ENCODE measurements at regions not wholly inside any gene's neighbourhood (a gene's known extent, or its start where the extent isn't known, plus 50 kb on each side); places are given as distances from the start of the nearest gene placed in this dataset.

DNA sequence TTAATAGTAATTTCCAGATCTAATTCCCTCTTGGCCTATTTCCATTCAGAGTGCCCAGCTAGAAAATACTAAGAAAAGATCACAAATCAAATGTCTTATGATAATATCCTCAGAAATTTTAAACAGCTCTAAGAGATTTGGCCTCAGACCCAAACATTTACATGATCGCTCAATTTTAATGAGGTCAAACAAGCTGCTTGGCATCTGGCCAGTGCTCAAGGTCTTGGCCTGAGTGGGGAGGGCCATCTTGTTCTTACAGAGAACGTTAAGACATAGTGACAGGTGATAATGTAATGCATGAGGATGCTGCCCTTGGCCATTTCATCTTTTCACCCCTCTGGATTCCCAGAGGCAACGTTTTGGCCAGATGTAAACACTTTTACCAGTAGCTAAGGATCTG is 159.2 kb upstream of the SLC7A11 start:
- H3K9me3 ChIP-seq, result no peaks in the 10 kb centered on the region
- H3K27me3 ChIP-seq, result no peaks in the 10 kb centered on the region
- no peak for DNase-seq (ENCODE audit: low spot score in 2 of 2)
- H3K4me1 ChIP-seq, result peaks cover under 1% of the 10 kb centered on the region
- H3K36me3 ChIP-seq, result no peaks in the 10 kb centered on the region
- 27% methylated on average over 3 of the region's 3 CpGs for WGBS
- no peak overlapping the region for H3K27ac ChIP-seq
- no peak for TF ChIP-seq POLR2A (IDR thresholded peaks at IDR 0.05)
- TF ChIP-seq, protein P1, sequence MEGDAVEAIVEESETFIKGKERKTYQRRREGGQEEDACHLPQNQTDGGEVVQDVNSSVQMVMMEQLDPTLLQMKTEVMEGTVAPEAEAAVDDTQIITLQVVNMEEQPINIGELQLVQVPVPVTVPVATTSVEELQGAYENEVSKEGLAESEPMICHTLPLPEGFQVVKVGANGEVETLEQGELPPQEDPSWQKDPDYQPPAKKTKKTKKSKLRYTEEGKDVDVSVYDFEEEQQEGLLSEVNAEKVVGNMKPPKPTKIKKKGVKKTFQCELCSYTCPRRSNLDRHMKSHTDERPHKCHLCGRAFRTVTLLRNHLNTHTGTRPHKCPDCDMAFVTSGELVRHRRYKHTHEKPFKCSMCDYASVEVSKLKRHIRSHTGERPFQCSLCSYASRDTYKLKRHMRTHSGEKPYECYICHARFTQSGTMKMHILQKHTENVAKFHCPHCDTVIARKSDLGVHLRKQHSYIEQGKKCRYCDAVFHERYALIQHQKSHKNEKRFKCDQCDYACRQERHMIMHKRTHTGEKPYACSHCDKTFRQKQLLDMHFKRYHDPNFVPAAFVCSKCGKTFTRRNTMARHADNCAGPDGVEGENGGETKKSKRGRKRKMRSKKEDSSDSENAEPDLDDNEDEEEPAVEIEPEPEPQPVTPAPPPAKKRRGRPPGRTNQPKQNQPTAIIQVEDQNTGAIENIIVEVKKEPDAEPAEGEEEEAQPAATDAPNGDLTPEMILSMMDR (IDR thresholded peaks at IDR 0.05), result no peak
- TF ChIP-seq EP300 (IDR thresholded peaks at IDR 0.05), result no peak
- TF ChIP-seq POLR2AphosphoS5 (IDR thresholded peaks at IDR 0.05), result no peak
- no peak overlapping the region for H3K4me3 ChIP-seq

DNA sequence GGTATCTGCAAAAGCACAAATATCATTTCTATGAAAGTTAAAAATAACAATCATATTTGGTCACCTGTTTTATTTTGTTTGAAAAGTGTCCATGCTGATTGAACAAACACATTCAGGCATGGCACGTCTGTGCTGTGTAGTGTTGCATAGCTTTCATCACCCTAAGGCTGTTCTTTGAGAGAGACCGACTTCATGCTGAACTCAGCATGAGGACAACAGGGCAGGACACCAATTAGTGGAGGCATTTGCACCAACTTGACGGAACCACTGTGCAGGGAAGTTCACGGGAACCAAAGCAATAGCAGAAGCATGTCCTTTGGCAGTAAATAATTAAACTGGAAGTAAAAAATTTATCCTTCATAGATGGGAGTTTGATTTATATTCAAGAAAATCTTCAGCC is 158.4 kb upstream of the SLC7A11 start:
- no peak overlapping the region for H3K4me3 ChIP-seq
- WGBS, result 54% methylated on average over 4 of the region's 4 CpGs
- H3K27me3 ChIP-seq, result no peaks in the 10 kb centered on the region
- no peaks in the 10 kb centered on the region for H3K9me3 ChIP-seq
- TF ChIP-seq POLR2AphosphoS5 (IDR thresholded peaks at IDR 0.05) (no peak), EP300 (IDR thresholded peaks at IDR 0.05) (no peak), POLR2A (IDR thresholded peaks at IDR 0.05) (no peak)
- TF ChIP-seq, protein P1 (IDR thresholded peaks at IDR 0.05), result no peak
- H3K36me3 ChIP-seq, result no peaks in the 10 kb centered on the region
- H3K27ac ChIP-seq, result no peak overlapping the region
- H3K4me1 ChIP-seq, result no peaks in the 10 kb centered on the region
- DNase-seq (ENCODE audit: low spot score in 2 of 2), result no peak

DNA sequence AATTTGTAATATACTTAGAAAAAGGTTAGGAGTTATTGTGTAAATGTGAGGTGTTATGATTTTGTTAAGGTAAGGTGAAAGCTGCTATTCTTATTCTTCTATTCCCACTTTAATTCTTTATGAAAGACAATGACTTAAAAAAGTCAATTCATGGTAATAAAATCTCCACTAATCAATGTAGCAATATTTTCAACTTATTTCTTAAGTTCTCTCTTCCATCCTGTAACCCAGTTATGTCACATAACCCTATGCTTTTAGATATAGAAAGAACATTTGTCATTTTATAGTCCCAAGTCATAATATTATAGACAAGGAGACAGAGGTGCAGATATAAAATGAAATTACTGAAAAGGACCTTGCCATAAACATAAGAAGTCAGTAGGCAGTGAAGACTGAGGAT is 157.9 kb upstream of the SLC7A11 start:
- no peak for DNase-seq (ENCODE audit: low spot score in 2 of 2)
- Histone ChIP-seq H3K9me3 (no peaks in the 10 kb centered on the region), H3K36me3 (no peaks in the 10 kb centered on the region), H3K27ac (no peak overlapping the region), H3K4me3 (no peak overlapping the region), H3K4me1 (no peaks in the 10 kb centered on the region), H3K27me3 (no peaks in the 10 kb centered on the region)
- no peak for TF ChIP-seq EP300 (IDR thresholded peaks at IDR 0.05)
- TF ChIP-seq, protein P1 (IDR thresholded peaks at IDR 0.05), result no peak
- TF ChIP-seq POLR2AphosphoS5 (IDR thresholded peaks at IDR 0.05), result no peak
- no peak for TF ChIP-seq POLR2A (IDR thresholded peaks at IDR 0.05)

DNA sequence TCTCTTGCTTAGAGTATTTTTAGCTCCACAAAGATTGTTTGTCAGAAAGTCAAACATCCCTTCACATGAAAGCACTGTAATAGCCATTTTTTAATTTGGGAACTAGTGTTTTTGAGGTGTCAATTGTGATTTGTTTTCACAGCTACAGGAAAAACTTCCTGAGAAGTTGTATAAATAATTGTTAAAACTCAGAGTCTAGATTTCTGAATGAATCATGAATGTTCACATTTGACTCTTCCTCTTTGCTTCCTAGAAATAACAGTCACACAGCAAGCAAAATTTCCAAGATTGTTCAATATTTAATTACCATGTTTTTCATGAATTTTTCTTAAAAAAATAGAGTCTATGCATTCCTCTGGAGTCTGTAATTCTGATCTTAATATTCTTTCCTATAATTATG is 156.9 kb upstream of the SLC7A11 start:
- Histone ChIP-seq H3K4me3 (no peak overlapping the region), H3K27ac (no peak overlapping the region), H3K9me3 (no peaks in the 10 kb centered on the region), H3K4me1 (no peaks in the 10 kb centered on the region), H3K36me3 (no peaks in the 10 kb centered on the region), H3K27me3 (no peaks in the 10 kb centered on the region)
- no peak for DNase-seq (ENCODE audit: low spot score in 2 of 2)
- TF ChIP-seq EP300 (IDR thresholded peaks at IDR 0.05) (no peak), POLR2AphosphoS5 (IDR thresholded peaks at IDR 0.05) (no peak), POLR2A (IDR thresholded peaks at IDR 0.05) (no peak)
- TF ChIP-seq, protein P1 (IDR thresholded peaks at IDR 0.05), result no peak

DNA sequence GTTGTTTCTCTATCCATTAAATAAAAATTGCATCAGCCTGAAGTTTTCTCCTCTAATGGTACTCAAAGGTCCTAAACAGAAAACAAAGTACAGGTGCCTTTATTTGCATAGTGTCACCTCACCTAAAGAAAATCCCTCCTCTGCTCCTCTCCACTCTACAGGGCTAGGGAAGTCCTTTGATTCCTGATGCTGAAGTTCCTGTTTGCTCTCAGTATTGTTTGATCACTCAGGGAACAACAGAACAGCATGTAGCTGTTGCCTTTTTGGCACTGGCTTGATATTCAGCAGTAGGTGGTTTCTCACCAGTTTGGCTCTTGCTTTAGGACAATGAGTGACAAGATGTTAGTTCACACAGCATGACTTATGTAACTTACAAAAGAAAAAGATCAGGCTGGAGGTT is 156.2 kb upstream of the SLC7A11 start:
- no peaks in the 10 kb centered on the region for H3K9me3 ChIP-seq
- no peak overlapping the region for H3K4me3 ChIP-seq
- no peaks in the 10 kb centered on the region for H3K36me3 ChIP-seq
- no peaks in the 10 kb centered on the region for H3K4me1 ChIP-seq
- TF ChIP-seq POLR2A (IDR thresholded peaks at IDR 0.05) (no peak), POLR2AphosphoS5 (IDR thresholded peaks at IDR 0.05) (no peak), EP300 (IDR thresholded peaks at IDR 0.05) (no peak)
- TF ChIP-seq, protein P1 (IDR thresholded peaks at IDR 0.05), result no peak
- no peaks in the 10 kb centered on the region for H3K27me3 ChIP-seq
- DNase-seq (ENCODE audit: low spot score in 2 of 2), result no peak
- no peak overlapping the region for H3K27ac ChIP-seq
